ENCODE measurements at regions not wholly inside any gene's neighbourhood (a gene's known extent, or its start where the extent isn't known, plus 50 kb on each side); places are given as distances from the start of the nearest gene placed in this dataset.

DNA sequence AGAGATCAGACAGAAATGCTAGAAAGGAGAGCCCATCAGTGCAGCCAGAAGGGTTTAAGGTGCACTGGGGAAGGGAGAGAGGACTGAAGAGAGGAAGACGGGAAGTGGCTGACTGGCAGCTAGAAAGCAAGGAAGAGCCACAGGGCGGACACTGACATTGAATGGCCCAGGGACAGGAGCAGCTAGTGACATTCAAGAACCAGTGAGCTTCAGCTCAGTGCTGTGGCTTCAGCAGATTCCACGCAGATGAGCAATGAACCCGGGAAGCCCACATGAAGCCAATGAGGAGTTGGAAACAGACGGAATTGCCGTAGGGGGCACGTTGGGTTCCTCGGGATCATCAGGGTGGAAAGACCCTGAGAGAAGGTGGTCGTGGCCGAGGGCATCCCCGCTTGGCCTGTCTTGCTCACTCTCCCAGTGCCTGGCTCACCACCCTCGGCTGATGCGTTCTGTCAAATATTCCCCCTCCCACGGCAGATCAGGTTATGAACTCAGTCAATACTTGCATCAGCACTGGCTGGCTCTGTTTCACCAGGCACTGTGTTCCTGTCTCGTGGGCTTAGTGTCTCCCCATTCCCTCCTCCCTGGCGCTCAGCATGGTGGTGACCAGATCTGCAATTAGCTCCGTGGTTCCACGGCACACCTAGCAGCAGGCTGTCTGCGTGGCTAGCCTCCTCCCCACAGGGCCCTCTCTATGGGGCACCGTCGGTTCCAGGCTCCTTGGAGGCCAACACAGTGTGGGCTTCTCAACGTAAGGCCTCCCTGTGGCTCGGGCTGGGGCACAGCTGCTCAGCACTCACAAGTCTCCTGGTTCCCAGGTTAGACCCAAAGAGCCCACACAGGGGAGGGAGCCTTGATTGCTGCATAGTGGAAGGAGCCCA, 145.5 kb downstream of the TRIM29 start:
- Histone ChIP-seq H3K18ac (ENCODE audit: insufficient read length, low read depth, low read length) (no peak overlapping the region), H2BK120ac (ENCODE audit: low read depth, low read length, poor library complexity, severe bottlenecking) (no peak overlapping the region), H3K79me1 (ENCODE audit: insufficient read depth, low read depth, low read length, poor library complexity, severe bottlenecking) (no peaks in the 10 kb centered on the region), H3K4me2 (ENCODE audit: insufficient read depth, insufficient read length, low read length) (no peak overlapping the region), H3K9me3 (ENCODE audit: control insufficient read depth, low read depth, low read length) (no peaks in the 10 kb centered on the region), H3T11ph (ENCODE audit: low read length) (no peak overlapping the region), H2AK5ac (ENCODE audit: insufficient read length, low read length) (no peak overlapping the region), H3K9ac (ENCODE audit: extremely low read depth, insufficient read length, low read length) (no peak overlapping the region), H3K4me1 (ENCODE audit: insufficient read depth, low read length) (no peaks in the 10 kb centered on the region; the same call in none of the 2 replicates), H3K23me2 (ENCODE audit: insufficient read length, low read depth, low read length, poor library complexity, severe bottlenecking) (no peaks in the 10 kb centered on the region), H4K91ac (ENCODE audit: insufficient read length, low read depth, low read length) (no peak overlapping the region), H3K27me3 (ENCODE audit: insufficient read depth, low read length) (no peaks in the 10 kb centered on the region), H2AFZ (ENCODE audit: low read length) (no peak overlapping the region), H3K14ac (ENCODE audit: insufficient read depth, low read length) (no peak overlapping the region; the same call in 1 of the 2 replicates), H4K5ac (ENCODE audit: insufficient read length, low read depth, low read length) (no peak overlapping the region), H4K8ac (replicated peaks; ENCODE audit: insufficient read length, low read depth, low read length) (no peak overlapping the region), H2BK12ac (ENCODE audit: insufficient read length, low read depth, low read length) (no peak overlapping the region), H3K27ac (ENCODE audit: insufficient read length, low read depth, low read length) (no peak overlapping the region), H3K56ac (ENCODE audit: insufficient read length, low read depth, low read length) (no peak overlapping the region), H4K20me1 (ENCODE audit: control insufficient read depth, insufficient read depth, insufficient read length) (no peaks in the 10 kb centered on the region), H3K23ac (ENCODE audit: insufficient read length, low read depth, low read length) (no peak overlapping the region), H2BK15ac (ENCODE audit: low read depth, low read length) (no peak overlapping the region), H3K4ac (ENCODE audit: low read depth, low read length) (no peak overlapping the region), H3K79me2 (ENCODE audit: insufficient read depth, low read length) (no peaks in the 10 kb centered on the region), H2BK5ac (ENCODE audit: insufficient read length, low read length) (no peak overlapping the region), H2BK20ac (ENCODE audit: low read depth, low read length, poor library complexity, severe bottlenecking) (no peak overlapping the region)
- peak overlapping the region in 2 of 3 experiments; percentile 20 to 75; a peak in 3 of 7 replicates for H3K27ac Mint-ChIP-seq
- H3K27me3 Mint-ChIP-seq (ENCODE audit: low read depth), result peaks cover 28% of the 10 kb centered on the region
- H3K4me3 Mint-ChIP-seq, result no peak overlapping the region
- H3K4me1 Mint-ChIP-seq, result peaks cover 34 to 36% of the 10 kb centered on the region in 2 experiments
- no peak for DNase-seq
- no peaks in the 10 kb centered on the region for H3K9me3 Mint-ChIP-seq
- H3K36me3 Mint-ChIP-seq (ENCODE audit: insufficient read depth in 1 of 3, low read depth in 3 of 3), result no peaks in the 10 kb centered on the region
- no CpG with 5 or more reads among the region's 23 CpGs for WGBS (ENCODE audit: extremely low coverage, insufficient read length, low lambda C conversion rate)
- TF ChIP-seq CTCF (conservative IDR thresholded peaks at IDR 0.05), result no peak
